HG02943 (cell line): ENCODE measurements at regions not wholly inside any gene's neighbourhood (a gene's known extent, or its start where the extent isn't known, plus 50 kb on each side); places are given as distances from the start of the nearest gene placed in this dataset.
"Not testable (repeated sequence)": the region's sequence is repeated elsewhere in the genome, so short reads cannot be mapped to it uniquely, and the experiment has no call there.

ENCODE experiments used
- ATAC-seq: cut with Tn5 transposase; IDR thresholded peaks from one replicate; pipeline ENCODE4 v1.9.1; 2021; ENCODE audit warnings: mild to moderate bottlenecking, low read depth, moderate library complexity; ENCODE audit not compliant: unreplicated experiment

GRCh38 chr3:176286476-176287085 lies 910.7 kb downstream of the TBL1XR1 start:
- ATAC-seq = no peak

DNA sequence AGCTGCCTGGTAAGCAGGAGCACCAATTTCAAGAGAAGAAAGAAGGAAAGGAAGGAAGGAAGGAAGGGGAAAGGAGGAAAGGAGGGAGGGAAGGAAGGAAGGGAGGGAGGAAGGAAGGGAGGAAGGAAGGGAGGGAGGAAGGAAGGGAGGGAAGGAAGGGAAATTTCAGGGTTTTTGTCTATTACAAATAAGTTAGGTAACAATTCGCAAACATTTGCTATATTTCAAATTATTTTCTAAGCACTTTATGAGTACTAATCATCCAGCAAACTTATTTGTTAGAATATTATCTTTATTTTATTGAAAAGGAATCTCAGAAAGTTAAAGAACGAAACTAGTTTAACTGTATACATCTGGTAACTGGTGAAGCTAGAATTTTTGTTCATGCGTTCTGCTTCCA lies 921.7 kb downstream of the TBL1XR1 start:
- ATAC-seq = no peak

- no peak for ATAC-seq
These were observed 922.2 kb downstream of the TBL1XR1 start for GRCh38 chr3:176275113-176275512.

GRCh38 chr3:176274161-176274560 lies 923.1 kb downstream of the TBL1XR1 start:
- no peak for ATAC-seq

- ATAC-seq = no peak
These were observed 935.2 kb downstream of the TBL1XR1 start for GRCh38 chr3:176262071-176262470.

GRCh38 chr3:176247191-176247590 lies 950.1 kb downstream of the TBL1XR1 start:
- no peak for ATAC-seq

DNA sequence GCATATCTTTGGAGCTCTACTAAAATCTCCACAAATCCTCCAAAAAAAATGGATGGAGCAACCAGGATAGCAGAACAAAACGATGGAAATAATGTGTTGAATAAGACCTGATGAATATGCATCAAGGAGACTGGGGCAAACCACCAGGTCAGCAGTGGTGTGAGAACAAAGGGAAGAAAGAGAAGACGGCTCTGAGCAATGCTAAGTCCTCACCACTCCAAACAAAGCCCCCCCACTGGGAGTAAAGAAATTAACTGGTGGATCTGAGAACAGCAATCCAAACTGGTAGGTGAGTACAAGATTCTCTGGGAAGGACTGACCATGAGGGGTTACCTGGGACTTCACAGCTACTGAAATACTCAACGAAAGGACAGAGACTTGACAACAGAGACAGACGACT lies 977.3 kb downstream of the TBL1XR1 start:
- no peak for ATAC-seq

DNA sequence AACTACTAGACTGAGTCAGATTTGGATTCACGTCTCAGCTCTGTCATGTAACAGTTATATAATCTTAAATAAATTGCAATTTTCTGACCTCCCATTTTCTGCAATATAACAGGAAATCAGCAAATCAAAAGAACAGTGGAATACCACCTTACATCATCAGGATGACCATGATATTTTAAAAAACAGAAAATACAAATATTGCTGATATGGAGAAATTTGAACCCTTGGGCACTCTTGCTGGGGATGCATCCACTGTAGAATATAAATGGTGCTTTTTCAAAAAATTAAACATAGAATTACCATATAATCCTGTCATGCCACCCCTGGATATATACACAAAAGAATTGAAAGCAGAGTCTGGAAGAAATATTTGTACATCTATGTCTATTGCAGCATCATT lies 982.5 kb downstream of the TBL1XR1 start:
- no peak for ATAC-seq

DNA sequence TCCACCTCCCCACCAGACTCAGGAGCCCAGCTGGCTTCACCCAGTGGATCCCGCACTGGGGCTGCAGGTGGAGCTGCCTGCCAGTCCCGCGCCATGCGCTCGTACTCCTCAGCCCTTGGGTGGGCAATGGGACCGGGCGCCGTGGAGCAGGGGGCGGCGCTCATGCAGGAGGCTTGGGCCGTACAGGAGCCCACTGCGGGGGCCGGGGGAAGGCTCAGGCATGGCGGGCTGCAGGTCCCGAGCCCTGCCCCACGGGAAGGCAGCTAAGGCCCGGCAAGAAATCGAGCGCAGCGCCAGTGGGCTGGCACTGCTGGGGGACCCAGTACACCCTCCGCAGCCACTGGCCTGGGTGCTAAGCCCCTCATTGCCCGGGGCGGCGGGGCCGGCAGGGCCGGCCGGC lies 984.0 kb downstream of the TBL1XR1 start:
- not testable (repeated sequence) for ATAC-seq

DNA sequence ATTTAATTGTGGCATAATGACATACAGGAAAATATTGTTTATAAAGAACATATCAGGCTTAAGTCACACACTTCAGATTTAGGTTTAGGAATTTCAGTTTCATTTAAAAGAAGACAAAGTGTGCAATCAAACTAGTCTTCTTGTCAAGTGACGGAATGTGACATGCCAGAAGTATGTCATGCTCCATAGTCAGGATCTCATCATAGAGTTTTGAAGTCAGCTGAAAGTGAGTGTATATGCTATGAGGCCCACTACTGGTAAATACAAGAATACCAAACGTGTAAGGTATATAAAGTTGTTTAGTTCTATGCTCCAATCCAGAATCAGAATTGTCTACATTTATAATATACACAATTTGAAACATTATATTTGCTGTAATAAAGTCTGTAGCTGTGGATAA lies 988.4 kb downstream of the TBL1XR1 start:
- ATAC-seq = no peak

DNA sequence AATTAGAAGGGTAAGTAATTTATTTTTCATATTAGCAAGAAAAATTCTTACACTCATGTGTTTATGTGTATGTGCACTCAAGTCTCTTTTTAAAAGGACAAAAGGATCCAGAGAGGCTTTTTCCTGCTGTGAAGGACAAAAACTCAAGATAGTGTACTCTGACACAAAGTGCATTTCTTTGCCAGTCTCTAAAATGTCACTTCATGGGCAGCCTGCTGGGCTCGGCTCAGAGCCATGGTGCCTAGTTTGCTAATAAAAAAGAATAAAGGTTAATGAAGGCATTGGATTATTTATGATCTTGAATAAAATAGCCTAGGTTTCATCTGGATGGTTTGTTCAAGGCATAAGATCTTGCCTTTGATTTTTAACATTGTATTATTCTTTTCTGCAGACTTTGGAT lies 989.0 kb downstream of the TBL1XR1 start:
- ATAC-seq = no peak

GRCh38 chr3:176206809-176207208 lies 990.5 kb downstream of the TBL1XR1 start:
- ATAC-seq = no peak

- no peak for ATAC-seq
These were observed 994.6 kb downstream of the TBL1XR1 start for GRCh38 chr3:176202652-176203051.

DNA sequence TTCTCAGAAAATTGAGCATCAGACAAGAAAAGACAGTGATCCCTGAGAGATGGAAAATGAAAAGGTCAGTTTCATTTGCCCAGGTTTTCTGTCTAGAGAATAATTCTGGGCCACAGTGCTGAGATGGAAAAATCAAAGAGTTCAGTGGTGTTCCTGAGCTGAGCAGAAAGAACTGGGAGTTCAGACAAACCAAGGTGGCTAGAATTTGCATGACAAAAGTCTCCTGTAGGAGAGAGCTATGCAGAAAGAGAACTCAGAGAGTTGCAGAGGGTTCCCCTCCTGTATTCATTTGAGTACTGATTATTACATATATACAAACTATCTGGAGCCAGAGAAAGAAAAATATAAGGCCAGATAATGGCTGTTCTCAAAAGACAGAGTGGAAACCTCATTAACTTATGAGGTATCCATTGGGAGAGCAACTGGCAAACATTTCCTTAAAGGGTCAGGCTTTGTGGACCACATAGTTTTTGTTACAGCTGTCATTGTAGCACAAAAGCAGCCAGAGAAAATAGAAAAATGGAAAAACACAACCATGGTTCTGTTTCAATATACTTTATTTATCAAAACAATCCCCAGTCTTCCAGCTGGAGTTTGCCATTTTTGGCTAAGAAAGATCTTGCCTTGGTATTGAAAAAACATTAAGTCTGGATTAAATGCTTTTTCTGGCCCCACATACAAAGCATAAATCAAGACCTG lies 1004.1 kb downstream of the TBL1XR1 start:
- no peak for ATAC-seq

GRCh38 chr3:176190755-176191154 lies 1006.5 kb downstream of the TBL1XR1 start:
- no peak for ATAC-seq

GRCh38 chr3:176183181-176183580 lies 1014.1 kb downstream of the TBL1XR1 start:
- ATAC-seq = no peak

DNA sequence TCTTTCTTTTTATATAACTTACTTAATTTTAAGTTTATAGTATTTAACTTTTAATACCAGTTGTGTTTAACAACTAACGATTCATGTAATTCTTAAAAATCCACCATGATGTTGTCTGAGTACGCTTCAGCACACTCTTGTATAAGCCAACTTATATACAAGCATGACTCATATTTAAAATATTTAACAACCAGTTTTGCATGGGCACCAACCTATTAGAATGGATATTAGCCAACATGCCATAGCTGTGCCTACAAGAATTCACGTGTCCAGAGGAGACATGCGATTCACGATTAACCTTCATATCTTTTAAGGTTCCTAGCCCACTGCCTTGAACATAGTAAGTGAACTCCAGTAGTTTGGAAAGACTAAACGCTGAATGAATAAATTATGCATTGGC lies 1023.2 kb downstream of the TBL1XR1 start:
- ATAC-seq = no peak

DNA sequence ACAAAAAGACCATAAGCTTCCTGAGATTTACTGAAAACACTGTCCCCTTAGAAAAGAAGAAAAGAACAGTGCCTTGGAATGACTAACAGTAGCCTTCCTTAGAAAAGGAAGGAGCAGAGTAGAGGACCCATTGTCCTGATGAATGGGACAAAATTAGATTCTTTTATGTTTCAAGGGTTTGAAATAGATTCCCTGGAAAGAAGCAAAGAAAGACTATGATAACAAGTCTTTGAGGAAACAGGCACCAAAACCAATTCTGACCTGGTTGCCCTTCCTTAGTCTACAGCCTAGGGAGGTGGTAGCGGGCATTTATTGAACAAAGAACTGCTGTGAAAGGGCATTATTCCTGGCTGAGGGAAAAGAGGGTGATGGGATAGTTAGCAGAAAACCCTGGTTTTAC lies 1024.8 kb downstream of the TBL1XR1 start:
- no peak for ATAC-seq

DNA sequence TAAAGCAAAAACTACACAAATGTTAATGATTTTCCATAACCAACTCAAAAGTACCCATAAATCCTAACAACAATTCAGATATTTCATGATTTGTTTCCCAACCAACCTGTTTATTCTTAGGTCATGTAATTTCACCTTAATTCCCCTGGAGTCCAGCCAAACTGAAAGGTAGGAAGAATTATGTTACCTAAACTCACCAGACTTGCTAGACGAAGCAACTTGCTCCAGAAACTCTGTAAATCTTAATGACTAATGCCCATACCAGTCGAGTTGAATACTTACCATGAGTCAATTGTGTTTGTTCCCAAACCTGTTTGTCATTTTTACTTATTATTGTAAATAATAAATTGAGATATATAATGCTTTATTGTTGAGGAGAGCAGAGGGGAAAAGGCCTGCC lies 1030.0 kb downstream of the TBL1XR1 start:
- no peak for ATAC-seq

GRCh38 chr3:176160997-176161396 lies 1036.3 kb downstream of the TBL1XR1 start:
- ATAC-seq = no peak

DNA sequence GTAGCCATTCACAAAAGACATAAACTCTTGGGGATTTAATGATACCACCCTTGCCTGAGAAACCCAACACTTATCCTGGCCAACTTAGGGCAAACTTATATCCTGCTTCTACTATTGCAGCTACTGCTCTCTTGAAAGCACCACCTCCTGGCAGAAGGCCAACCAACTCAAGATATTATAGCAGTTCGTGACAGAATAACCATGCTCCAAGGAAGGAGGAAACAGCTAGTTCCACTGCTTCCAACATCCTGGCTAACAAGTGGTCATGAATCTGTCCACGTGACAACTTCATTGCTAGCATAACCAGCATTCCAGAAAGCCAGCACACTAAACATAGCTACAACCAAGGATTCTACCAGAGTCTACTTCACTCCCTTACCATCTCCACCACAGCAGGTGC lies 1037.5 kb downstream of the TBL1XR1 start:
- ATAC-seq = no peak

DNA sequence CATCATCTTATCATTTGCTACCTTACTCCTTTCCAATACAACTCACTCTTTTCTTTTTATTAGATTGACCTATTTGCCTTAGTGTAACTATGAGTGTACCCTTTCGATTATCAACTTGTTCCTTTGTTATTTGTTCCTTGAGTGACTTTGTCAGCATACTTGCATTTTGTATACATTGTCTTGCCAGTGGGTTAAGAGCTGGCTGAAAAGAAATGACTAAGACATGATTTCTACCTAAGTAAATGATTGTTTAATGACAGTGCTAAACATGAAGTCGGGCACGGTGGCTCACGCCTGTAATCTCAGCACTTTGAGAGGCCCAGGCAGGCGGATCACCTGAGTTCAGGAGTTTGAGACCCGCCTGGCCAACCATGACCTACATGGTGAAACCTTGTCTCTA lies 1042.3 kb downstream of the TBL1XR1 start:
- ATAC-seq = no peak
